ENCODE measurements at regions not wholly inside any gene's neighbourhood (a gene's known extent, or its start where the extent isn't known, plus 50 kb on each side); places are given as distances from the start of the nearest gene placed in this dataset.
"Not testable (repeated sequence)": the region's sequence is repeated elsewhere in the genome, so short reads cannot be mapped to it uniquely, and the experiment has no call there.

- TF ChIP-seq ZNF518A (tag by site-specific recombination; conservative IDR thresholded peaks at IDR 0.05; ENCODE audit: low read depth) (no peak), HOXC10 (CRISPR knock-in tag; IDR thresholded peaks at IDR 0.05) (no peak)
Measured at GRCh38 chr9:90073186-90073945, 468.6 kb downstream of the GADD45G start (continued).

GRCh38 chr9:90074316-90074962 lies 469.6 kb downstream of the GADD45G start:
- Histone ChIP-seq H3K4me3 (ENCODE audit: low read depth, low read length) (no peak overlapping the region), H3K36me3 (ENCODE audit: control insufficient read depth in 2 of 2, insufficient read depth in 1 of 2, low read length in 2 of 2) (no peaks in the 10 kb centered on the region), H3K9me3 (ENCODE audit: control insufficient read depth, insufficient read depth, low read depth, low read length) (no peaks in the 10 kb centered on the region), H3K27ac (ENCODE audit: extremely low read depth, low read depth, low read length) (no peak overlapping the region), H3K4me1 (ENCODE audit: control insufficient read depth, insufficient read depth, low read length) (no peaks in the 10 kb centered on the region)
- CTCF ChIA-PET: interaction anchor here (0.5 to 0.8 kb wide), 4 partner anchors 12 to 465 kb away, joined by 3 to 6 read pairs (median 4); no protein-coding TSS in a partner anchor
- no peak for TF ChIP-seq ZNF121 (tag by site-specific recombination; IDR thresholded peaks at IDR 0.05)
- no peak for TF ChIP-seq IKZF3 (tag by site-specific recombination; IDR thresholded peaks at IDR 0.05)
- TF ChIP-seq ZNF544 (tag by site-specific recombination; IDR thresholded peaks at IDR 0.05): no peak
- TF ChIP-seq ZNF624 (tag by site-specific recombination; IDR thresholded peaks at IDR 0.05): no peak
- TF ChIP-seq REPIN1 (tag by site-specific recombination; IDR thresholded peaks at IDR 0.05; ENCODE audit: low read depth): no peak
- TF ChIP-seq ZNF26 (tag by site-specific recombination; IDR thresholded peaks at IDR 0.05): no peak
- TF ChIP-seq ZNF184 (tag by site-specific recombination; IDR thresholded peaks at IDR 0.05): no peak
- TF ChIP-seq ZNF518A (tag by site-specific recombination; conservative IDR thresholded peaks at IDR 0.05; ENCODE audit: low read depth): no peak
- POLR2A ChIA-PET: interaction anchor here (0.6 kb wide), 1 partner anchor 470 kb away, joined by 4 read pairs; the partner anchor contains the start of gene GADD45G

GRCh38 chr9:90077598-90077997 lies 472.8 kb downstream of the GADD45G start:
- H3K36me3 ChIP-seq (ENCODE audit: control insufficient read depth in 2 of 2, insufficient read depth in 1 of 2, low read length in 2 of 2); H3K4me3 ChIP-seq (ENCODE audit: low read depth, low read length); H3K9me3 ChIP-seq (ENCODE audit: control insufficient read depth, insufficient read depth, low read depth, low read length); H3K27ac ChIP-seq (ENCODE audit: extremely low read depth, low read depth, low read length); H3K4me1 ChIP-seq (ENCODE audit: control insufficient read depth, insufficient read depth, low read length); POLR2A ChIA-PET: not testable (repeated sequence)
- CTCF ChIA-PET: interaction anchor here (0.7 kb wide), 1 partner anchor 48 kb away, joined by 3 read pairs; no protein-coding TSS in a partner anchor
